ENCODE measurements at regions not wholly inside any gene's neighbourhood (a gene's known extent, or its start where the extent isn't known, plus 50 kb on each side); places are given as distances from the start of the nearest gene placed in this dataset.

GRCh38 chr10:4683137-4683536, 142.9 kb upstream of the AKR1E2 start:
- Histone ChIP-seq H3K27me3 (no peaks in the 10 kb centered on the region), H3K9me3 (no peaks in the 10 kb centered on the region), H3K4me3 (ENCODE audit: low read depth in 1 of 2, low read length in 1 of 2) (no peak overlapping the region), H3K27ac (no peak overlapping the region), H3K4me1 (ENCODE audit: control insufficient read depth in 1 of 2, insufficient read depth in 1 of 2, low read depth in 1 of 2, low read length in 1 of 2) (no peaks in the 10 kb centered on the region), H3K36me3 (no peaks in the 10 kb centered on the region)
- no peak for TF ChIP-seq CTCF (IDR thresholded peaks at IDR 0.05)

DNA sequence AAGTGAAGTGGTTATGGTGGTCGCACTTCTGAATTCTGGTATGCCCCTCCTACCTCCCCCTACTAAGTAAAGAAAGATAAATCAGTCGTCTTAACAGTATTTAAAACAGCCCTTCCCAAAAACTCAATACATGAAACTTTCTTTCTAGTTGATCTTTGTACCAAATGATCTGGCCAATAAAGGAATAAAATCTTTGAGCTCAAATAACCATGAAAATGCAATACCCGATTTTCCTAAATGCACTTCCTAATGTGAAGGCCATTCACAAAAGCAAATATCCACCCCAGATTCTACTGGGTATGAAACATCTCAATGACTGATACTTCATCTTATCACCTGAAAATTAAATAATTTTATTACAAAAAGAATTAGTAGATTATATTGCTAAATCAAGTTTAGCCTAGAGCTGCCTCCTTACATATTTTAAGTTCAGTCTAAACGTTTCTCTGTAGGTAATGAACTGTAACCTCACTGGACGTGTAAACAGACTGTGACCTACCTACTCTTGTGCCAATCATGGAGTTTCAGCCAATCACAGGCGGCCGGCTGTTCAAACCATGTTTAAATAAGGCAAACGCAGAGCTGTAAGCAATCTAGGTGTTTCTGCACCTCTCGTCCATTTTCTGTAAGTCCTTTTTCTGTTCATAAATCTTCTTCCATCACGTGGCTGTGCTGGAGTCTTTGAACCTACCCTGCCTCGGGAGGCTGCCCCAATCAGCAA, 146.9 kb upstream of the AKR1E2 start:
- no peaks in the 10 kb centered on the region for H3K4me1 ChIP-seq (ENCODE audit: control insufficient read depth in 1 of 2, insufficient read depth in 1 of 2, low read depth in 1 of 2, low read length in 1 of 2)
- no peaks in the 10 kb centered on the region for H3K27me3 ChIP-seq
- H3K4me3 ChIP-seq (ENCODE audit: low read depth in 1 of 2, low read length in 1 of 2): no peak overlapping the region
- TF ChIP-seq CTCF (IDR thresholded peaks at IDR 0.05): no peak
- H3K27ac ChIP-seq: no peak overlapping the region
- no peaks in the 10 kb centered on the region for H3K36me3 ChIP-seq
- no peaks in the 10 kb centered on the region for H3K9me3 ChIP-seq

- Histone ChIP-seq H3K36me3 (no peaks in the 10 kb centered on the region), H3K4me3 (ENCODE audit: low read depth in 1 of 2, low read length in 1 of 2) (no peak overlapping the region), H3K27ac (no peak overlapping the region)
Observed at GRCh38 chr10:4678023-4678950, 147.7 kb upstream of the AKR1E2 start.

GRCh38 chr10:4677296-4678021, 148.5 kb upstream of the AKR1E2 start:
- Histone ChIP-seq H3K9me3 (no peaks in the 10 kb centered on the region), H3K36me3 (no peaks in the 10 kb centered on the region), H3K4me1 (ENCODE audit: control insufficient read depth in 1 of 2, insufficient read depth in 1 of 2, low read depth in 1 of 2, low read length in 1 of 2) (no peaks in the 10 kb centered on the region), H3K27ac (no peak overlapping the region), H3K27me3 (no peaks in the 10 kb centered on the region), H3K4me3 (ENCODE audit: low read depth in 1 of 2, low read length in 1 of 2) (no peak overlapping the region)
- TF ChIP-seq CTCF (IDR thresholded peaks at IDR 0.05): no peak

More at GRCh38 chr10:4678023-4678950, 147.7 kb upstream of the AKR1E2 start:
- no peaks in the 10 kb centered on the region for H3K4me1 ChIP-seq (ENCODE audit: control insufficient read depth in 1 of 2, insufficient read depth in 1 of 2, low read depth in 1 of 2, low read length in 1 of 2)
- no peak for TF ChIP-seq CTCF (IDR thresholded peaks at IDR 0.05)
- H3K27me3 ChIP-seq: no peaks in the 10 kb centered on the region
- no peaks in the 10 kb centered on the region for H3K9me3 ChIP-seq

GRCh38 chr10:4676566-4676965, 149.4 kb upstream of the AKR1E2 start:
- Histone ChIP-seq H3K36me3 (no peaks in the 10 kb centered on the region), H3K4me3 (ENCODE audit: low read depth in 1 of 2, low read length in 1 of 2) (no peak overlapping the region), H3K4me1 (ENCODE audit: control insufficient read depth in 1 of 2, insufficient read depth in 1 of 2, low read depth in 1 of 2, low read length in 1 of 2) (no peaks in the 10 kb centered on the region), H3K9me3 (no peaks in the 10 kb centered on the region), H3K27me3 (no peaks in the 10 kb centered on the region), H3K27ac (no peak overlapping the region)
- TF ChIP-seq CTCF (IDR thresholded peaks at IDR 0.05): no peak

All from neutrophil (primary cell).